ENCODE measurements at regions not wholly inside any gene's neighbourhood (a gene's known extent, or its start where the extent isn't known, plus 50 kb on each side); places are given as distances from the start of the nearest gene placed in this dataset.

- TF ChIP-seq CTCF (IDR thresholded peaks at IDR 0.05; ENCODE audit: low read length) (no peak), EZH2 (IDR thresholded peaks at IDR 0.05; ENCODE audit: borderline replicate concordance, low read length) (no peak)
These were observed 85.3 kb upstream of the RAB27B start for GRCh38 chr18:54742659-54743604.
